ENCODE measurements at regions not wholly inside any gene's neighbourhood (a gene's known extent, or its start where the extent isn't known, plus 50 kb on each side); places are given as distances from the start of the nearest gene placed in this dataset.

DNA sequence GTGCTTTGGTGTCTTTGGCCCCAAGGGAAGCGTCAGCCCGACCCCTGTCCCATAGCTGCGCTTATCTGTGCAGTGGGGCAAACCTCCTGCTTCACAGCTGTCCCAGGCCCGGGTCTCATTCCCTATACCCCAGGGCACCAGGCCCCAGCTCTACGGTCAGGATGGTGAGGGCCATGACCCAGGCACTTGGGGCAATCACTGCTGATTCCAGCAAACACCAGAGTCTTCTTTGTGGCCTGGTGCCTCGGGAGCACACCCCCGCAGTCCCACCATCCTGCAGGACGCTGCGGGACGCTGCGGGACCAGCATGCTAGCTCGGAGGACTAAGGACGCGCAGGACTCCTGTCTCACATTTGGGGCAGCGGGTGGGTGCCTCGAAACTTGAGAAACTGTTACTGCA is 116.9 kb upstream of the HDAC4 start:
- DNase-seq (ENCODE audit: low read depth): no peak

DNA sequence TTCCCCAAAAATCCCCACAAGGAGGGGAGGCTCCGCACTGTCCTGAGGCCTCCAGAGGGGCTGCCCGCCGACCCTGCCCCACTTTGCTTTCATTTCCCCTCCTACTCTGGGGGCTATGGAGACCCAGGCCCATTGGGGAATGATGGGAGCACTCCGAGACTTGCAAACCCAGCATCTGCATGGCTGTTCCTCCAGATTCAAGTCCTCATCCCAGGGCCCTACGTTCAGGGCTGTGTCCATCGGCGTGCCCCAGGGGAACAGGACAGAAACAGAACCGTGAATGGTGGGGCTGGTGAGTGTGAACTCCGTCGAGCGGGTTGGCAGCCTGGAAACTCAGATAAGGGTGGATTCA is 116.1 kb upstream of the HDAC4 start:
- DNase-seq (ENCODE audit: low read depth): no peak

DNA sequence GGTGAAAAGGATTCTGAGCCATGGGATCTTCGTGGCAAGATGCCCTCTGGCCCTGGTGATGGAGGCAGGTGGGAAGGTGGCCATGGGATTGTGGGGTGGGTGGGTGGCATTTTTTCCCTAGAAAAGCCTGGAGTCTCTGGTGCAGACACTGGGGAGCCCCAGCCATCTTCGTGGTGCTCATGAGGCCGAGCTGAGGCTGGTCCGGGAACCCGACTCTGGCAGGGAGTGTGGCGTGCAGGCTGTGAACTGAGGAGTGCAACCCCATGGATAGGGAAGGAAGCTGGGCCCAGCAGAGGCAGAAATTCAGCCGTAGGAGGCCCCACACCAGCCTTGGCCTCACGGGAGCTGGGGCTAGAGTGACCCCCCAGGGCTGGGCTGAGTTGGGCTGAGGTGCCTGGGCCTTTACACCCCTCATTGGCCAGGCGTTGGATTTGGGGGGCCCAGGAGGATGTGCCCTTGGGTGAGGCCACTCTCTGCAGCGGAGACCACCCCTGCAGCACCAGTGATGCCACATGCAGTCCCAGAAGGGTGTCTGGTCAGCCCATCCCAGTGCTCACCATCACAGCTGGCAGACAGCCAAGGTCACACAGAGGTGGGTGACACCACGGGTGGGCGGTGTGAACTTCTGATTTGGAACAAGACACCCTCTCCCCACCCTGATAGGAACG is 115.6 kb upstream of the HDAC4 start:
- DNase-seq (ENCODE audit: low read depth): no peak

DNA sequence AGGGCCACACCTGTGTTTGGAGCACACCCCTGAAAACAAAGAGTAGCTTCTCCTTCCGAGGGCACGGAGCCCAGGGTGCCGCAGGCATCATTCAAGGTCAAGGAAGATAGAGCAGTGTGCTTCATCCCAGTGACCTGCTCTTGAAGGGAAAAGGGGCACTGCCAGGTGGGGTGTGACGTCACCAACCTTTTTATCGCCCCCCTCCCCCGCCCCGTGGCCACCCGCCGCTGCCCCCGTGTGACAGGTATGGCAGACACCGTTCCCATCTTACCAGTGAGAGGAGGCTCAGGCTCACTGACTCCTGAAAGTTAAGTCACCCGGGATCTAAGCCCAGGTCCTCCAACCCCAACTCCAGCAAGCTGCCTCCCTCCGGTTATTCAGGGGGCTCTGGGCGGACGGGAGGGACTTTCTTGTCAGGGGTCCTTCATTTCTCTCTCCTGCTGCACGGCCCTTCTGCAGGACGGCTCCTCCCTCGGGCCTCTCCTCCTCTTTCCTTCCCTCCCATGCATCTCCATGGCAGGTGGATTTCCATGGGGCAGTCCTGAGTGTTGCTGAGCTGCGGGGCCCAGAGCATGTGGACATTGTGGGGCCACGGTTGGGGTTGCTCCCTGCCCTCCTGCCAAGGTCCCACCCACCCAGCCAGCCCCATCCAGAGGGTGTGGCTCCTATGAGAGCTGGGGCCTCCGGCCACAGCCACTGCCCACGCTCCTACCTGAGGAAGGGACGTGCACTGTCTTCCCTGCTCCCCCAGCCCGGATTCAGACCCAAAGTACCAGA is 114.1 kb upstream of the HDAC4 start:
- no peak for DNase-seq (ENCODE audit: low read depth)

DNA sequence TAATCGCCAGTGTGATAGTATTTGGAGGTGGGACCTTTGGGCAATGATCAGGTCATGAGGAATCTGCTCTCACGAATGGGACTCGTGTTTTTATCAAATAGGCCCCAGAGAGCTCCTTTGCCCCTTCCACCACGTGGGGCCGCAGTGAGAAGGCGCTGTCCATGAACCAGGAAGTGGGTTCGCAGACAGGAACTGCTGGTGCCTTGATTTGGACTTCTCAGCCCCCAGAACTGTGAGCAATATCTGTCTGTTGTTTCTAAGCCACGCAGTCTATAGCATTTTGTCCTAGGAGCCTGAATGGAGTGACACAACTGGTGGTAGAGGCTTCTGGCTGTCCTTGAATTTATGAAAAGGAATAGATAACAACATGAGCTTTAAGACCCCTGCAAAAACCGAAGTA is 111.2 kb upstream of the HDAC4 start:
- DNase-seq (ENCODE audit: low read depth): no peak

DNA sequence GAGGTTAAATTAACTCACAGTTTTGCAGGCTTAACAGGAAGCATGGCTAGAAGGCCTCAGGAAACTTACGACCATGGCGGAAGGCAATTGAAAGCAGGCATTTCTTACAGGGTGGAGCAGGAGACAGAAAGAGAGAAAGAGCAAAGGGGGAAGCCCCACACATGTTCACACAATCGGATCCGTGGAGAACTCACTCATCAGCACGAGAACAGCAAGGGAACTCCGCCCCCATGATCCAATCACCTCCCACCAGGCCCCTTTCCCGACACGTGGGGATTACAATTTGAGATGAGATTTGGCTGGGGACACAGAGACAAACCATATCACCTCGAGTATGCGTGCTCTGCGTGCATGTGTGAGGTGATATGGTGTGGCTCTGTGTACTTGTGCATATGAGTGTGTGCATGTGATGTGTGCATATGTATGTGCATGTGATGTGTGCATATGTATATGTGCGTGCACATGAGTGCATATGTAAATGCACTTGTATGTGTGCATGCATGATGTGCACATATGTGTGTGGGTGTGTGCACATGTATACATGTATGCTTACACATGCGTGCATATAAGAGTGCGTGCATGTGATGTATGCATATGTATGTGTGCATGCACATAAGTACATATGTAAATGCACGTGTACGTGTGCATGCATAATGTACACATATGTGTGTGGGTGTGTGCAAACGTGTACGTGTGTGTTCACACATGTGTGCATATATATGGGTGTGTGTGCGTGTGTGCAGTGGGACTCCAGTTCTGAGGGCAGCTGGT is 108.7 kb upstream of the HDAC4 start:
- DNase-seq (ENCODE audit: low read depth): no peak

DNA sequence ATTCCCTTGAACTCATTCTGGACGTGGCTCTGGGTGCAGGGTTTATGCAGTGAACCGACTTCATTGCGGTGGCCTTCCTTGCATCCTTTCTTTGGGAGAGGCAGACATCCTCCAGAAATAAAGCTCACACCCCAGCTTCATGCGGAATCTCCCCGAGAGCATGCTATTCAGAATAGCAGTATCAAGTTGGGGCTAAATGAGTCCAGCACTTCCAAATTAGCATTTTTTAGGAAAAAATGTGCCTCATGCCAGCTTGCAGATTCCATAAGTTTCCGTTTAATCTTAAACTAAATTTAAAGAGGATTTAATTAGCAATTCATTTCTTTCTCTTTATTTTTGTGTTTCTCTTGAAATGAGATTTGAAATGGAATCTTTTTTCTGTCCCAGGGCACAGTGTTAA is 107.4 kb upstream of the HDAC4 start:
- DNase-seq (ENCODE audit: low read depth): no peak

DNA sequence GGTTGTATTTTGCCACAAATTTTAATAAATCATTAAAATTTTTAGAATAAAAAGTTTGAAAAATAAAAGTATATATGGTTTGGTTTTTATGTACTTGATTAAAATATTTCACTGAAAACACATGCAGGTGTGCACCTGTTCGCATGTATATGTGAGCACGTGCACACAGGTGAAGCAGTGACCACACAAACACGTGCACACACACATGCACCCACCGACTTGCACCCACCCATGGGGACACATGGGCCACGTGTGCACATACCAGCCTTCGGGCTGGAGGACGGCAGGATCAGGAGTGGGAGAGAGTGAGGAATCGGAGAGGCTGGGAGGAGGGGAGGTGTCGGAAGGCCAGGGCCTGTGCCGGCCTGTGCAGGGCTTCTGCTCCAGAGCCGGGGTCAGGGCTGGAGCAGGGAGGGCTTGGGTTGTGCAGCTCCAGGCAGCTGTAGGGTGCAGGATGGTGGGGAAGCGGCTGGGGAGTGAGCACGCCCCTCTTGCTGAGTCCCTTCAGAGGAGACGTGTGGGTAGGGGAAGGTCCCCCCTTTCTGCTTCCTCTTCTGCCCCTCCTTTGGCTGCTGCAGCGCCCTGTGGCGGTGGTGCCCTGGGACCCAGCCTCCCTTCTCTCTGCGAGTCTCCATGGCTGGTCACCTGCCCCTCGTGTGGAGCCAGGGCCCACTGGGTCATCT is 106.9 kb upstream of the HDAC4 start:
- DNase-seq (ENCODE audit: low read depth): no peak

DNA sequence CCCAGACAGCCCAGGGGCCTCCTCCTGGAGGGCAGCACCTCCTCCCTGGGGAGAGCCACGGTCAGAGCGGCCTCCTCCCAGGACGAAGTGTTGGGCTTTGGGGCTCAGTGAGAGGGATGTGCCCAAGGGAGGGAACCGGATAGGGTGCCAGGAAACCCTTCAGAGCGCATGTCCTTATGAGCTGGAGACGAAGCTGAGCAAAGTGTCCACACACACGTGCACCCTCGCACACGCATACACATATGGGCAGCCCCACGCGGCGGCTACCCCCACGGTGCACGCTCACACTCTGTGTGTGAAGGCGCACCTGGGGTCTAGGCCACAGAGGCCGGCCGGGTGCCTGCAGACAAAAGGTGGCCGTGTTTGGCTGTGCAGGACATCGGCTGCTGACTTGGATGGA is 106.1 kb upstream of the HDAC4 start:
- no peak for DNase-seq (ENCODE audit: low read depth)

DNA sequence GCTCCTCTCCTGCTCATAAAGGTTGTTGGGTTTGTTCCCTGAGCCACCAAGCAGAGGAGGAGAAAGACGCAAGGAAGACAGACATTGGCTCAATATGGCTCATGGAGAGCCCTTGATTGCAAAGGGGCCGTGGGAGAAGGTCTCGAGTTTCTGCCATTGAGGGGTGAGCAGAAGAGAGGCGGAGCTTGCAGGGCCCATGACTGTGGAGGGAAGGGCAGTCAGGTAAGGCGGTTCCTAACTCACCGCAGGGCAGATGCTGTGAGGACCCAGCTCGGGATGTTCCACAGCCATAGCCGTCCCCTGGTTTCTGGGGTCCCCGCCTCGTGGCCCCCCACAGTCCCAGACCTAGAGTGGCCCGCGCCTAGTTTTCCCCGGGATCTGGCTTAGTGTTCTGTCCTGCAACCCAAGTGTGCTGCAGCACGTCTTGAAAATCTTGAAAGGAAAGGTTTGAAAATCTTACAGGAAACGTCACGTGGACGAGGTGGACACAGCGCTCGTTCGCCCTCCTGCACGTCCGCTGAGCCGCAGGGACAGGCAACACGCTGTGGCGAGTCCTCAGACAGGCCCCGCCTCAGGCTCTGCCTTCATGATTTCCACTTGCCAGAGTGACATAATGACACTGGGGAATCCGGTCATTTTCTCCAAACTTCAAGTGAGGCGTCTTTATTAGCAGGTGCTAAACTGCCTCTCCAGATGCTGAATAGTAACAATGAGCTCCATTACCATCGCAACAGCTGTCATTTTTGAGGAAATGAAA is 105.5 kb upstream of the HDAC4 start:
- DNase-seq (ENCODE audit: low read depth): no peak

DNA sequence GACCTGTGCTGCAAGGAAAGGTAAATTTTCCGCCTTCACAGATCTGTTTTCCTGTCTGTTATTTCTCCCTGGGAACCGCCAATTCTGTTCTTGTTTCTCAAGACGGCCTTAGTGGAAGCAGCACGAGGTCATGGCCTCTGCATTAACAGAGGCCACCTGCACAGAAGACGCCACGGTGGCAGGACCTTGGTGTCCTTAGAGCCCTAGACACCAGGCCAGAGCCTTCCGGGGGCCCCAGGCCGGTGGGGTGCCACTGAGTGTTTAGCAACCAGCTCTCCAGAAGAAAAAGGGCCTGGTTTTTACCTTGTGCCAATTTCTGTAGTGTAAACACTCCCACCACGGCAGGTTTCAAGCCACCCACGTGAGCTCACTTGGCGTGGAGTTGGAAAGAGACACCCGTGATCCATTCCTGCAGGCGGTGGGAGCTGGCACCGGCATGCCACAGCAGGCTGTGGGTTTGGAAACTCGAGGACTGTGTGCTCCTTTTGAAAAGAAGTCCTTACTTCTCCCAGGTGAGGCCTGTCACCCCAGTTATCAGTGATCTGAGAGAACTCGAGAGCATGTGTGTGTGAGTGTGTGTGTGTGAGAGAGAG is 103.9 kb upstream of the HDAC4 start:
- no peak for DNase-seq (ENCODE audit: low read depth)

DNA sequence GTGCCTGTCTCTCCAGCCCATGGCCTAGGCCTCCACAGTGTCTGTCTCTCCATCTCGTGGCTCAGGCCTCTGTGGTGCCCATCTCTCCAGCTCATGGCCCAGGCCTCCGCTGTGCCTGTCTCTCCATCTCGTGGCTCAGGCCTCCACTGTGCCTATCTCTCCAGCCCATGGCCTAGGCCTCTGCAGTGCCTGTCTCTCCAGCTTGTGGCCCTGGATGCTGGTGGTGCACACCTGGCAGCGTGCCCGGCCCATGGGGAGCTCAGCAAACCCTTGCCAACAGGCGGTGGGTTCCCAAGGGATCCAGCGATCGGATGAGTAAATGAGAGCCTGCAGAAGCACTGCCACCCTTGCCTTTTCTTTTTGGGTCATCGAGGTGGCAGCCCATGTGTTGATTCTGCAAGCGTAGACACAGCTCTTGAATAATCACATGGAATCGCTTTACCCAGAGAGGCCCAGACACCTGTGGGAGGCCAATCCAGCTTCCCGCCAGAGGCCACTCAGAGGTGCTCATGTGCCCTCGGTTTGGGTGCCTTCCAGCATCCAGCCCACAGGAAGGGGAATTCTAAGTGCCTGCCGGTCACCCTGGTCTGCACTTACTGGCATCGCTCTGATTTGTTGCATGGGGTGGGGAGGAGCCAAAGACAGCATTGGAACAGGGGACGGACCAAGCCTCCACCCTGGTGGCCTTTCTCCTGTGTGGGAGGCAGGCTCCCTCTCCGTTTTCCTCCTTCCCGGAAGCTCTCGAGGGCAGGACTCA is 101.8 kb upstream of the HDAC4 start:
- DNase-seq (ENCODE audit: low read depth): no peak

DNA sequence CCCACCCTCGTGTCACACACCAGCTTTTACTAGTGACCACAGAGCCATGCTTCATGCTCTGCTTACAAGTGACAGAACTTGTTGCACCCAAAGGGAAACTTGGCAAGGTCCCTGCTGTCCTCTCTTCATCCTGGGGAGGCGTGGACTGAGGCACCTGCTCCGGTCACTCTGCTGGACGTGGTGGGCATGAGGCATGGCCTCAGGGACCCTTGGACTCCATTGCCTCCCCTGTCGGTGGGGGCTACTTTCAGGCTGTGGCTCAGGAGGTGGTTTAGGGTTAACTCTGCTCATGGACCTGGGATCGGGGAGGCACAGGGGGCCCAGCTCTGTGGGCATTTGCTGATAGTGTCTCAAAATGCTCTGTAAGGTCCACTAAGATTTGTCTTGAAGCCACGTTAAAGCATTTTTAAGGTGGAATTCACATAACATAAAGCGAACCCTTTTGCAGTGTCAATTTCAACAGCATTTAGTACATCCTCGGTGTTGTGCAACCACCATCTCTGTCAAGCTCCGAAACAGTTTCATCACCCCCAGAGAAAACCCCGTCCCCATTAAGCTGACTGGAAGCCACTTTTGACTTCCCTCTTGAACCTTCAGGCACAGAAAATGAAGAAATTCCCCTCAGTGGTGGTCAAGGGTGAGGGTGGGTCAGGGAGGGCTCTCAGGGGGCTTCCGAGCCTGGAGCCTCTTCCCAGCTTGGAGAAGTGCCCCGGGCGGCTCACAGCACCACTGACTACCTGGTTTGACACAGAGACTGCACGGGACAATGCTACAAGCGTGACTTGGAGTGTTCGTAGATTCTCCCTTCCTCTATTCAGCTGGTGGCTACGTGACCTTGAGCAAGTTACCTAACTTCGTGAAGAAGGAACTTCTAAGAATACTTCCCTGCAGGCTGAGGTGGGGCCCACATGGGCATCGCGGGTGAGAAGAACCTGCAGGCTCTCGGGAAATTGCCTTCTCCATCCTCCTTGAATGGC is 100.0 kb upstream of the HDAC4 start:
- DNase-seq (ENCODE audit: low read depth): no peak

DNA sequence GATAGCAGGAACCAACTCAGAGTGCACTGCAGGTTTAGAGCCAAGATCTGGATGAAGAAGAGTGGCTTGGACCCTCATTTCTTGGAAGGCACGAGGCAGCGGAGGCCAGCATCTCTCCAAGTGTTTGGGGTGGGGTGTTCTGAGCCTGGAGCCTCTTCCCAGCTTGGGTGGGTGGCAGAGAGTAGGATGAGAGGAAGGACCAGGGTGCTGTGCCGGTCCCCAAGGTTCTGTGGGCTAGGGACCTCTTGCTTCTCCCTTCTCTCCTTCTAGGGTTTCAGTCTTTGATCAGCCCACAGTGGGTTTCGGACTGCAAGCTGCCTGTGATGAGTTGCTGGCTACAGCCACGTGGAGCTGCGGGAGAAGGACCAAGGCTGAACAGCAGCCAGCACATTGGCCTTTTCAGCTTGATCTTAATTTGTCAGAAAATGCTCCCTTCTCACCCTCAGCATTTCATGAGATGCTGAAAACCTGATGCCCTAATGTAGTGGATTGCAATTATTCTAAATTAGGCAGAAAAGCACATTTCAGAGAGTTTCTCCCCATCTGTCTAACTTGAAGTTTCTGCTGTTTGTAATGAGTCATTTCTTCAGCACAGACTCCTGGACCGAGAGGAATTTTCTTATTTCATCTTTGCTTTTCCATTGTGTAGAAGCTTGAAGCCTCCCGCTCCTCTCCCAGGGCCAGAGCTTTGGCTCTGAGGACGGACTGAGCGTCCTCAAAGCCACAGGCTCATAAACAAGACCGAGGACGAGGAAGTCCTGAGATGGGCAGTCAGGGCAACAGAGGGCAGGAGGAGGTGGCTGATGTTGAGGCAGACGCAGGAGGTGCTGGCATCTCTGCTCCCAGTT is 99.1 kb upstream of the HDAC4 start:
- DNase-seq (ENCODE audit: low read depth): no peak

DNA sequence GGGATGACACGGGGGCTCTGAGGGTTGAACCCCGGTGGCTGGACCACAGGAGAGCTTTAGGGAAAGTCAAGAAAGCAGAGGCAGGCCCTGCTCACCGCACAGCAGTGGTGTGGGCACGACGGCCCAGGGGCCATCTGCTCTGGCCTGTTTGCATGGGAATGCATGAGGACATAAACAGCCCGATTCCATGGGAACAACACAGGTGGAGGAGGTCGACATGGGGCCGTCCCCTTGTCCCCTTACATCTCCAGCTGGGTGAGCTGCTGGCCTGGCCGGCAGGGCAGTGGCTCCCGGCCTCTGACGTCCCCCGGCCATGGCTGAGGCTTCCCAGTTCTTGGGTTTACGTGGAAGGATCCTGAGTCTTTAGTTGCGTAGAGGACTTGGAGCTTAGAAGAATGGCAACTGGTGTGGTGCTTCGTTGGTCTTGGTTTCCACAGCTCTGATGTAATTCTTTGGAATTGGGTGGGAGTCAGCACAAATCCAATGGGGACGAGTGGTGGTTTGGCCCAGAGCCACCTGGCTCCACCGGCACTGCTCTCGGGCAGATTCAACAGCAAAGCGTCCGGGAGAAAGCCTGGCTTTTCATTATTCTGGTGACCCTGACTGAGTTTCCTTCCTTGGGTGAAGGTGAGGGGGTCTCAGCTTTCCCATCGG is 98.3 kb upstream of the HDAC4 start:
- DNase-seq (ENCODE audit: low read depth): no peak

DNA sequence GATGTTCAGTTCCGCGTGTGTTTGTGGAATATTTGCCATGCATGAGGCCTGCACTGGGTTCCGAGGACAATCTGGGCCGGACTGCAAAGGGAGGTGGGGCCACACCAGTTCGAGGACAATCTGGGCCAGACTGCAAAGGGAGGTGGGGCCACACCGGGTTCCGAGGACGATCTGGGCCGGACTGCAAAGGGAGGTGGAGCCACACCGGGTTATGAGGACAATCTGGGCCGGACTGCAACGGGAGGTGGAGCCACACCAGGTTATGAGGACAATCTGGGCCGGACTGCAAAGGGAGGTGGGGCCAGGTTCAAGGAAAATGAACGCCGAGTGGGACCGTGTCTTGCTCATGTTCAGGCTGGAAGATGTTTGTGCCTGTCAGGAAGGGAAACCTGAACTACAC is 97.8 kb upstream of the HDAC4 start:
- DNase-seq (ENCODE audit: low read depth): no peak

DNA sequence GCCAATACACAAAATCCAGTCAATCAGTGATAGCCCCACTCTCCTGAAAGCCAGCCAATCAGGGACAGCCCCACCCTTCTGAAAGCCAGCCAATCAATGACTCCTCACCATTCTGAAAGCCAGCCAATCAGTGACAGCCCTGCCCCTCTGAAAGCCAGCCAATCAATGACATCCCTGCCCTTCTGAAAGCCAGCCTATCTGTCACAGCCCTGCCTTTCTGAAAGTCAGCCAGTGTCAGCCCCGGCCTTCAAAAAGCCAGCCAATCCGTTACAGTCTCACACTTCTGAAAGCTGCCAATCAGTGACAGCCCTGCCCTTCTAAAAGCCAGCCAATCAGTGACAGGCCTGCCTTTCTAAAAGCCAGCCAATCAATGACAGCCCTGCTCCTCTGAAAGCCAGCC is 95.9 kb upstream of the HDAC4 start:
- no peak for DNase-seq (ENCODE audit: low read depth)

DNA sequence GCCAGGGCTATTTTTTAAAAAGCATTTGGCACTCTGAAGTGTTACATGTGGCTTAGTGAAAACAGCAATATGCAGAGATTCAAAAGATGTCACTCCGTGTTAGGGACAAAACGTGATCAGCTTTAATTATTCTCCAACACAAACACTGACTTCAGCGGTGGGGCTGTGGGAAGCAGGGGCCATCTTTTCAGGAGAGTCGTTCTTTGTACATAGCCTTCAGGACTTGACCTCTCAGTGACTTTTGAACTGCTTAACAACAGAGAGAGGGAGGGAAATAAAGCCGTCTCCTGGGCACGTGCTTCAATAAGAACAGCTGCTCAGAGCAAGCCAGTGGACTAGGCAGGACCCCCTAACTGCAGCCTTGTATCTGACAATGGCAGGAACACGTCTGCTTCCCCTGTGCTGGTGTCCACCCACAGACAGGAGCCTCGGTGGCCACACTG is 95.0 kb upstream of the HDAC4 start:
- no peak for DNase-seq (ENCODE audit: low read depth)

Data from stimulated activated CD8-positive, alpha-beta memory T cell treated with anti-CD3 and anti-CD28 coated beads, Interleukin-15, amount 100 ng/mL, for 24 hours (primary cell).